Body of pancreas (tissue), 4 donors: ENCODE measurements at regions not wholly inside any gene's neighbourhood (a gene's known extent, or its start where the extent isn't known, plus 50 kb on each side); places are given as distances from the start of the nearest gene placed in this dataset.

Experiments
- POLR2A ChIP-seq, 3 donors: fragments of 450-650 bp; IDR thresholded peaks; one replicate each; pipeline ENCODE4 v1.6.1; 2016; ENCODE audit warnings: antibody characterized with exemption in 3 of 3, mild to moderate bottlenecking in 2 of 3
- TF ChIP-seq, protein P1 (sequence below), 7 experiments: fragments of 450-650 bp in 4 of 7; fragments of 200-600 bp in 3 of 7; sonication (generic) in 3 of 7; IDR thresholded peaks; one replicate each; pipeline ENCODE4 v1.5.1; 2016 to 2019; ENCODE audit warnings: antibody characterized with exemption in 7 of 7

DNA sequence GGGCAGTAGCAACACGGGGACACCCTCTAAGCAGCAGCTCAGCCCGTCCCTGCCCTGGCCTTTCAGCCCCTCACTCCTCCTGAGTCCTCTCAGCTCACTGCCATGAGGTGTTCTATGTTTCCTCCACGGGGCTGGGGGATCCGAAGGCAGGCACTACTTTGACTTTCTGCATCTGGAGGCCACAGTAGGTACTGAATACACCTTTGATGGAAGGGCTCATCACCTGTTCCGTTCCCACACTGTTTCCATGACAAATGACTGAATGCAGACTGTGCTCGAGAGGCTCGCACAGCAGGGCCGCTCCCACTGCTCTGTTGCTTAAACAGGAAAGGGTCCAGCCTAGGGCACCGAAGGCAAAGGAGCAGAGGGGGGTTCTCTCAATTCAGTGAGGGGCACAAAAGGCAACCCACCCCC is 77.6 kb upstream of the DNAH14 start:
- TF ChIP-seq, protein P1, sequence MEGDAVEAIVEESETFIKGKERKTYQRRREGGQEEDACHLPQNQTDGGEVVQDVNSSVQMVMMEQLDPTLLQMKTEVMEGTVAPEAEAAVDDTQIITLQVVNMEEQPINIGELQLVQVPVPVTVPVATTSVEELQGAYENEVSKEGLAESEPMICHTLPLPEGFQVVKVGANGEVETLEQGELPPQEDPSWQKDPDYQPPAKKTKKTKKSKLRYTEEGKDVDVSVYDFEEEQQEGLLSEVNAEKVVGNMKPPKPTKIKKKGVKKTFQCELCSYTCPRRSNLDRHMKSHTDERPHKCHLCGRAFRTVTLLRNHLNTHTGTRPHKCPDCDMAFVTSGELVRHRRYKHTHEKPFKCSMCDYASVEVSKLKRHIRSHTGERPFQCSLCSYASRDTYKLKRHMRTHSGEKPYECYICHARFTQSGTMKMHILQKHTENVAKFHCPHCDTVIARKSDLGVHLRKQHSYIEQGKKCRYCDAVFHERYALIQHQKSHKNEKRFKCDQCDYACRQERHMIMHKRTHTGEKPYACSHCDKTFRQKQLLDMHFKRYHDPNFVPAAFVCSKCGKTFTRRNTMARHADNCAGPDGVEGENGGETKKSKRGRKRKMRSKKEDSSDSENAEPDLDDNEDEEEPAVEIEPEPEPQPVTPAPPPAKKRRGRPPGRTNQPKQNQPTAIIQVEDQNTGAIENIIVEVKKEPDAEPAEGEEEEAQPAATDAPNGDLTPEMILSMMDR (IDR thresholded peaks at IDR 0.05): peak in 5 of 7 experiments; percentile 9 to 46 (median 19)
- no peak for TF ChIP-seq POLR2A (IDR thresholded peaks at IDR 0.05)
